DMS153 (cell line): ENCODE measurements at regions not wholly inside any gene's neighbourhood (a gene's known extent, or its start where the extent isn't known, plus 50 kb on each side); places are given as distances from the start of the nearest gene placed in this dataset.

Experiments
- DNase-seq: peaks from one replicate; lab custom pipeline; 2025; lab: John Stamatoyannopoulos, UW

- no peak for DNase-seq
Observed at GRCh38 chr1:233520261-233521191, 93.4 kb upstream of the KCNK1 start.

GRCh38 chr1:233523047-233523446 lies 90.9 kb upstream of the KCNK1 start:
- no peak for DNase-seq

- DNase-seq, result no peak
Observed at GRCh38 chr1:233527818-233528217, 86.1 kb upstream of the KCNK1 start.

GRCh38 chr1:233530665-233531386 lies 83.1 kb upstream of the KCNK1 start:
- DNase-seq, result no peak

- DNase-seq, result no peak
Observed at GRCh38 chr1:233540816-233541215, 73.1 kb upstream of the KCNK1 start.

- no peak for DNase-seq
Observed at GRCh38 chr1:233543338-233544255, 70.3 kb upstream of the KCNK1 start.

- DNase-seq, result no peak
Observed at GRCh38 chr1:233544304-233544703, 69.6 kb upstream of the KCNK1 start.

- no peak for DNase-seq
Observed at GRCh38 chr1:233547726-233548125, 66.2 kb upstream of the KCNK1 start.

- DNase-seq, result no peak
Observed at GRCh38 chr1:233549404-233549803, 64.5 kb upstream of the KCNK1 start.

- no peak for DNase-seq
Observed at GRCh38 chr1:233549917-233550316, 64.0 kb upstream of the KCNK1 start.

- no peak for DNase-seq
Observed at GRCh38 chr1:233554037-233554436, 59.9 kb upstream of the KCNK1 start.

- no peak for DNase-seq
Observed at GRCh38 chr1:233561708-233562426, 52.0 kb upstream of the KCNK1 start.
